IMR-90 (cell line): ENCODE measurements at regions not wholly inside any gene's neighbourhood (a gene's known extent, or its start where the extent isn't known, plus 50 kb on each side); places are given as distances from the start of the nearest gene placed in this dataset.

Experiments used
- ATAC-seq: fragments of 200-7000 bp; cut with Tn5 transposase; 2 replicates; pipeline ENCODE4 v1.9.1; 2020; ENCODE audit warnings: low read depth, mild to moderate bottlenecking, moderate library complexity
- BruUV-seq: library from RNA; stranded (reverse); fragments of 400-500 nt; replicated peaks from 2 replicates; lab custom pipeline; 2021; lab: Mats Ljungman, UMichigan
- CTCF ChIA-PET: fragments of 300-600 bp; formaldehyde crosslinking; extraction: SDS; loops from one replicate; lab custom pipeline; 2021; ENCODE audit warnings: antibody characterized with exemption; lab: Yijun Ruan, JAX
- POLR2A ChIA-PET: fragments of 300-600 bp; sonication (Branson Sonifier 250); formaldehyde crosslinking; loops from one replicate; lab custom pipeline; 2022; ENCODE audit warnings: antibody characterized with exemption; ENCODE audit not compliant: unreplicated experiment; lab: Charles Lee
- DNase-seq: peaks from one replicate; pipeline ENCODE4 v3.0.0; 2013
- H2AFZ ChIP-seq: replicated peaks from 2 replicates; pipeline ENCODE3; 2013; ENCODE audit warnings: low read length, mild to moderate bottlenecking; ENCODE audit not compliant: poor library complexity
- H2AK5ac ChIP-seq: 2 replicates; pipeline ENCODE4 v1.6.1; 2013; ENCODE audit warnings: low read depth, low read length, inconsistent platforms
- H2AK9ac ChIP-seq: replicated peaks from 2 replicates; pipeline ENCODE3; 2013; ENCODE audit warnings: mild to moderate bottlenecking, low read depth, low read length, moderate library complexity; ENCODE audit not compliant: poor library complexity
- H2BK120ac ChIP-seq: 2 replicates; pipeline ENCODE4 v1.6.1; 2013; ENCODE audit warnings: low read depth, low read length, inconsistent platforms
- H2BK15ac ChIP-seq: 3 replicates; pipeline ENCODE4 v1.6.1; 2013; ENCODE audit warnings: low read depth, low read length, inconsistent platforms
- H2BK20ac ChIP-seq: 2 replicates; pipeline ENCODE4 v1.6.1; 2013; ENCODE audit warnings: low read depth, mild to moderate bottlenecking, inconsistent platforms, low read length, moderate library complexity
- H2BK5ac ChIP-seq: 2 replicates; pipeline ENCODE4 v1.6.1; 2013; ENCODE audit warnings: mild to moderate bottlenecking, low read depth, low read length, inconsistent platforms; ENCODE audit not compliant: poor library complexity, severe bottlenecking
- H3K14ac ChIP-seq: replicated peaks from 2 replicates; pipeline ENCODE4 v1.6.1; 2013; ENCODE audit warnings: low read depth, low read length, inconsistent platforms
- H3K18ac ChIP-seq: 2 replicates; pipeline ENCODE4 v1.6.1; 2013; ENCODE audit warnings: low read depth, low read length, control low read depth
- H3K23ac ChIP-seq: 2 replicates; pipeline ENCODE4 v1.6.1; 2013; ENCODE audit warnings: low read depth, low read length, inconsistent platforms
- H3K27ac ChIP-seq: 2 replicates; pipeline ENCODE4 v1.5.1; 2013; ENCODE audit warnings: mild to moderate bottlenecking, control low read depth, low read length; ENCODE audit not compliant: insufficient read depth
- H3K27me3 ChIP-seq: 2 replicates; pipeline ENCODE4 v1.6.1; 2013; ENCODE audit warnings: low read length; ENCODE audit not compliant: control insufficient read depth, insufficient read depth
- H3K36me3 ChIP-seq: 2 replicates; pipeline ENCODE4 v1.6.1; 2013; ENCODE audit warnings: low read length, mixed read lengths; ENCODE audit not compliant: control insufficient read depth, insufficient read depth
- H3K4ac ChIP-seq: 2 replicates; pipeline ENCODE4 v1.6.1; 2013; ENCODE audit warnings: low read depth, low read length, inconsistent platforms
- H3K4me1 ChIP-seq: 2 replicates; pipeline ENCODE4 v1.6.1; 2013; ENCODE audit warnings: low read length, mixed read lengths; ENCODE audit not compliant: control insufficient read depth, insufficient read depth
- H3K4me2 ChIP-seq: 2 replicates; pipeline ENCODE4 v1.6.1; 2013; ENCODE audit warnings: low read depth, mild to moderate bottlenecking, control low read depth, low read length, moderate library complexity
- H3K4me3 ChIP-seq: 2 replicates; pipeline ENCODE4 v1.5.1; 2013; ENCODE audit warnings: low read depth, mild to moderate bottlenecking, control low read depth, low read length, moderate library complexity; ENCODE audit not compliant: insufficient read depth
- H3K56ac ChIP-seq: 2 replicates; pipeline ENCODE4 v1.6.1; 2013; ENCODE audit warnings: low read length, inconsistent platforms; ENCODE audit not compliant: insufficient read depth; ENCODE audit errors: extremely low read depth
- H3K79me1 ChIP-seq, 2 experiments: 2 replicates each; pipeline ENCODE4 v1.6.1; 2013; ENCODE audit warnings: low read length in 2 of 2, inconsistent platforms in 1 of 2, low read depth in 1 of 2
- H3K9ac ChIP-seq: 2 replicates; pipeline ENCODE4 v1.6.1; 2013; ENCODE audit warnings: low read depth, low read length, control low read depth
- H3K9me1 ChIP-seq: 2 replicates; pipeline ENCODE4 v1.6.1; 2013; ENCODE audit warnings: low read length, inconsistent platforms; ENCODE audit not compliant: insufficient read depth
- H3K9me3 ChIP-seq: 2 replicates; pipeline ENCODE4 v1.6.1; 2013; ENCODE audit warnings: low read length; ENCODE audit not compliant: control insufficient read depth, insufficient read depth
- H4K20me1 ChIP-seq: 2 replicates; pipeline ENCODE4 v1.6.1; 2013; ENCODE audit warnings: low read length, inconsistent platforms; ENCODE audit not compliant: insufficient read depth
- H4K5ac ChIP-seq: 2 replicates; pipeline ENCODE4 v1.6.1; 2013; ENCODE audit warnings: mild to moderate bottlenecking, low read depth, low read length, control low read depth
- H4K8ac ChIP-seq, 2 experiments: 2 replicates each; pipeline ENCODE4 v1.6.1; 2013; ENCODE audit warnings: low read depth in 2 of 2, low read length in 2 of 2, control low read depth in 1 of 2, inconsistent platforms in 1 of 2
- H4K91ac ChIP-seq: 2 replicates; pipeline ENCODE4 v1.6.1; 2013; ENCODE audit warnings: low read depth, low read length, inconsistent platforms; ENCODE audit not compliant: insufficient read depth
- BHLHE40 ChIP-seq: fragments of 150-350 bp; IDR thresholded peaks from 2 replicates; pipeline ENCODE4 v1.6.1; 2016; ENCODE audit warnings: mild to moderate bottlenecking, low read depth, low read length
- CEBPB ChIP-seq: IDR thresholded peaks from 2 replicates; pipeline ENCODE4 v1.6.1; 2012; ENCODE audit warnings: low read depth, low read length, improper control_type of control experiment
- CHD1 ChIP-seq: IDR thresholded peaks from 2 replicates; pipeline ENCODE4 v1.6.1; 2012; ENCODE audit warnings: low read depth, low read length, improper control_type of control experiment
- FOS ChIP-seq: fragments of 150-350 bp; IDR thresholded peaks from 2 replicates; pipeline ENCODE4 v1.6.1; 2016; ENCODE audit warnings: low read depth, low read length
- MAFK ChIP-seq: IDR thresholded peaks from 2 replicates; pipeline ENCODE4 v1.6.1; 2012; ENCODE audit warnings: low read depth, low read length, improper control_type of control experiment
- MAZ ChIP-seq: IDR thresholded peaks from 2 replicates; pipeline ENCODE4 v1.6.1; 2012; ENCODE audit warnings: low read depth, mild to moderate bottlenecking, low read length, improper control_type of control experiment, moderate library complexity, borderline replicate concordance
- MXI1 ChIP-seq: IDR thresholded peaks from 2 replicates; pipeline ENCODE4 v1.6.1; 2012; ENCODE audit warnings: low read depth, mild to moderate bottlenecking, low read length, moderate library complexity, borderline replicate concordance
- NFE2L2 ChIP-seq: fragments of 150-350 bp; IDR thresholded peaks from 2 replicates; pipeline ENCODE4 v1.6.1; 2016; ENCODE audit warnings: low read depth, mild to moderate bottlenecking, low read length
- POLR2A ChIP-seq: IDR thresholded peaks from 2 replicates; pipeline ENCODE4 v1.6.1; 2012; ENCODE audit warnings: mild to moderate bottlenecking, low read depth, low read length
- RAD21 ChIP-seq: IDR thresholded peaks from 2 replicates; pipeline ENCODE4 v1.6.1; 2012; ENCODE audit warnings: low read length, improper control_type of control experiment
- RFX5 ChIP-seq: IDR thresholded peaks from 2 replicates; pipeline ENCODE4 v1.8.0; 2012; ENCODE audit warnings: low read depth, mild to moderate bottlenecking, low read length, moderate library complexity
- SMC3 ChIP-seq: fragments of 150-350 bp; IDR thresholded peaks from 2 replicates; pipeline ENCODE4 v1.6.1; 2016; ENCODE audit warnings: low read depth, mild to moderate bottlenecking, antibody characterized with exemption, low read length, moderate library complexity
- WGBS, 2 experiments: methylation state at CpG; one replicate each; pipeline versions ENCODE4 v1.1.5 to v1.1.7; 2013; ENCODE audit warnings: missing lambda C conversion rate in 2 of 2; ENCODE audit not compliant: insufficient read length in 1 of 2; ENCODE audit errors: extremely low coverage in 2 of 2; 5-methylcytosine and 5-hydroxymethylcytosine counted together
- dilution Hi-C: fragments of 300-500 bp; cut with HindIII; formaldehyde crosslinking; loops from one replicate; pipeline ENCODE4 v1.14.3; 2018; ENCODE audit warnings: low sequenced_read_pairs; ENCODE audit not compliant: unreplicated experiment
- in situ Hi-C: fragments of 300-500 bp; cut with MboI; formaldehyde crosslinking; loops from 3 replicates; pipeline ENCODE4 v1.14.3; 2019; ENCODE audit warnings: low sequenced_read_pairs, inconsistent platforms, mixed read lengths
- intact Hi-C: fragments of 100-400 bp; cut with micrococcal nuclease; formaldehyde crosslinking; loops from 2 replicates; pipeline ENCODE4 v1.10.0; 2022
- TF ChIP-seq, protein P1 (sequence below): conservative IDR thresholded peaks from 2 replicates; pipeline ENCODE4 v1.5.1; 2012; ENCODE audit warnings: mild to moderate bottlenecking, low read depth, low read length, improper control_type of control experiment
- TF ChIP-seq, protein P2 (sequence below): fragments of 150-350 bp; IDR thresholded peaks from 2 replicates; pipeline ENCODE4 v1.6.1; 2017; ENCODE audit warnings: mild to moderate bottlenecking, antibody characterized with exemption, low read length, low read depth
- TF ChIP-seq, protein P3 (sequence below): fragments of 150-350 bp; IDR thresholded peaks from 2 replicates; pipeline ENCODE4 v1.6.1; 2016; ENCODE audit warnings: low read depth, mild to moderate bottlenecking, low read length, moderate library complexity, borderline replicate concordance

DNA sequence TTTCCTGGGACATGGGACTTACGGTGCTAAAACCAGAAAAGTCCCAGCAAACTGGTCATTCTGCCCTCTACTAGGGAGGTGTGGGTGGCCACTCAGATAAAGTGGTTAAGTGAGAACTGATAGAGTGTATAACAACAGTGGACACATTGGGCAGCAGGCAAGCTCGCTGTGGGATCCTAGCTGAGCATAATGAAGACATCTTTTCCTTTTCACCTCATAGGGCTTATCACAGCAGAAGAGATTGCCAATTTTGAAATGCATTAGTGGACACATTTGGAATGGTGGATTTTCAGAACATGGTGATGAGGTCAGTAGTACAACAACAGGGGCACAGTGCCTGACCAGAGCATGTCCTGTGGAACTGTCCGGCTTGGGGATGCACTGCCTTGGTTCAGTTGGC, 477.1 kb upstream of the KIF2A start:
- no peak overlapping the region for H3K56ac ChIP-seq
- dilution Hi-C loops (no loop called here), intact Hi-C loops (no loop called here), in situ Hi-C loops (no loop called here)
- H3K9ac ChIP-seq, result no peak overlapping the region
- H2AK5ac ChIP-seq, result no peak overlapping the region
- no peaks in the 10 kb centered on the region for H3K36me3 ChIP-seq
- H3K9me1 ChIP-seq, result no peaks in the 10 kb centered on the region
- no peak overlapping the region for H3K18ac ChIP-seq
- no peaks in the 10 kb centered on the region for H4K20me1 ChIP-seq
- no peaks in the 10 kb centered on the region for H3K9me3 ChIP-seq
- no peak overlapping the region for H3K4me3 ChIP-seq
- no peak overlapping the region for H3K4me2 ChIP-seq
- ATAC-seq (no peak), DNase-seq (no peak)
- no peak overlapping the region for H2BK15ac ChIP-seq
- H2BK120ac ChIP-seq, result no peak overlapping the region
- no peak overlapping the region for H3K4ac ChIP-seq
- no peak overlapping the region for H3K27ac ChIP-seq
- BruUV-seq, result no TSS peak
- ChIA-PET CTCF (no interaction called here), POLR2A (no interaction called here)
- no peak overlapping the region for H3K23ac ChIP-seq
- no peaks in the 10 kb centered on the region for H3K4me1 ChIP-seq
- H3K14ac ChIP-seq, result no peak overlapping the region
- no peak overlapping the region for H2AFZ ChIP-seq
- no peak overlapping the region for H2BK5ac ChIP-seq
- no peaks in the 10 kb centered on the region for H3K27me3 ChIP-seq
- 14% methylated on average over 1 of the region's 3 CpGs; no CpG with 5 or more reads in 1 of the 2 experiments for WGBS, 2 experiments
- no peak overlapping the region for H4K5ac ChIP-seq
- H4K91ac ChIP-seq, result no peak overlapping the region
- H4K8ac ChIP-seq, result no peak overlapping the region
- H3K79me1 ChIP-seq, result no peaks in the 10 kb centered on the region
- H2BK20ac ChIP-seq, result no peak overlapping the region
- TF ChIP-seq MXI1 (no peak), MAFK (no peak), CHD1 (no peak), RAD21 (no peak), SMC3 (no peak), MAZ (no peak), FOS (no peak), RFX5 (no peak), POLR2A (no peak), CEBPB (no peak), NFE2L2 (no peak), BHLHE40 (no peak)
- TF ChIP-seq, protein P1, sequence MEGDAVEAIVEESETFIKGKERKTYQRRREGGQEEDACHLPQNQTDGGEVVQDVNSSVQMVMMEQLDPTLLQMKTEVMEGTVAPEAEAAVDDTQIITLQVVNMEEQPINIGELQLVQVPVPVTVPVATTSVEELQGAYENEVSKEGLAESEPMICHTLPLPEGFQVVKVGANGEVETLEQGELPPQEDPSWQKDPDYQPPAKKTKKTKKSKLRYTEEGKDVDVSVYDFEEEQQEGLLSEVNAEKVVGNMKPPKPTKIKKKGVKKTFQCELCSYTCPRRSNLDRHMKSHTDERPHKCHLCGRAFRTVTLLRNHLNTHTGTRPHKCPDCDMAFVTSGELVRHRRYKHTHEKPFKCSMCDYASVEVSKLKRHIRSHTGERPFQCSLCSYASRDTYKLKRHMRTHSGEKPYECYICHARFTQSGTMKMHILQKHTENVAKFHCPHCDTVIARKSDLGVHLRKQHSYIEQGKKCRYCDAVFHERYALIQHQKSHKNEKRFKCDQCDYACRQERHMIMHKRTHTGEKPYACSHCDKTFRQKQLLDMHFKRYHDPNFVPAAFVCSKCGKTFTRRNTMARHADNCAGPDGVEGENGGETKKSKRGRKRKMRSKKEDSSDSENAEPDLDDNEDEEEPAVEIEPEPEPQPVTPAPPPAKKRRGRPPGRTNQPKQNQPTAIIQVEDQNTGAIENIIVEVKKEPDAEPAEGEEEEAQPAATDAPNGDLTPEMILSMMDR, result no peak
- TF ChIP-seq, protein P2, sequence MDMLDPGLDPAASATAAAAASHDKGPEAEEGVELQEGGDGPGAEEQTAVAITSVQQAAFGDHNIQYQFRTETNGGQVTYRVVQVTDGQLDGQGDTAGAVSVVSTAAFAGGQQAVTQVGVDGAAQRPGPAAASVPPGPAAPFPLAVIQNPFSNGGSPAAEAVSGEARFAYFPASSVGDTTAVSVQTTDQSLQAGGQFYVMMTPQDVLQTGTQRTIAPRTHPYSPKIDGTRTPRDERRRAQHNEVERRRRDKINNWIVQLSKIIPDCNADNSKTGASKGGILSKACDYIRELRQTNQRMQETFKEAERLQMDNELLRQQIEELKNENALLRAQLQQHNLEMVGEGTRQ, result no peak
- TF ChIP-seq, protein P3, sequence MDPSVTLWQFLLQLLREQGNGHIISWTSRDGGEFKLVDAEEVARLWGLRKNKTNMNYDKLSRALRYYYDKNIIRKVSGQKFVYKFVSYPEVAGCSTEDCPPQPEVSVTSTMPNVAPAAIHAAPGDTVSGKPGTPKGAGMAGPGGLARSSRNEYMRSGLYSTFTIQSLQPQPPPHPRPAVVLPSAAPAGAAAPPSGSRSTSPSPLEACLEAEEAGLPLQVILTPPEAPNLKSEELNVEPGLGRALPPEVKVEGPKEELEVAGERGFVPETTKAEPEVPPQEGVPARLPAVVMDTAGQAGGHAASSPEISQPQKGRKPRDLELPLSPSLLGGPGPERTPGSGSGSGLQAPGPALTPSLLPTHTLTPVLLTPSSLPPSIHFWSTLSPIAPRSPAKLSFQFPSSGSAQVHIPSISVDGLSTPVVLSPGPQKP, result no peak
- no peak overlapping the region for H2AK9ac ChIP-seq
